Astrocyte (in vitro differentiated cells and primary cell): ENCODE measurements at regions not wholly inside any gene's neighbourhood (a gene's known extent, or its start where the extent isn't known, plus 50 kb on each side); places are given as distances from the start of the nearest gene placed in this dataset.
A peak's percentile ranks its signal among the peaks of the same experiment; 100 is the strongest.
"Not testable (repeated sequence)": the region's sequence is repeated elsewhere in the genome, so short reads cannot be mapped to it uniquely, and the experiment has no call there.

ENCODE experiments used
- DNase-seq: peaks from one replicate; pipeline ENCODE4 v3.0.0-alpha.2; 2010; ENCODE audit warnings: low read depth
- FAIRE-seq: peaks from 2 replicates; lab custom pipeline; 2011; peaks lifted over from hg19 to GRCh38; lab: Jason Lieb, UNC
- H2AFZ ChIP-seq: 2 replicates; pipeline ENCODE4 v1.6.0; 2012; ENCODE audit warnings: low read depth, low read length, inconsistent platforms
- H3K27ac ChIP-seq: 2 replicates; pipeline ENCODE4 v1.5.1; 2011; ENCODE audit warnings: low read depth, low read length, inconsistent platforms
- H3K27me3 ChIP-seq: 2 replicates; pipeline ENCODE4 v1.6.0; 2011; ENCODE audit warnings: low read length, inconsistent platforms; ENCODE audit not compliant: insufficient read depth
- H3K36me3 ChIP-seq: 2 replicates; pipeline ENCODE4 v1.5.1; 2011; ENCODE audit warnings: low read length, inconsistent platforms; ENCODE audit not compliant: insufficient read depth
- H3K4me1 ChIP-seq: 2 replicates; pipeline ENCODE4 v1.5.1; 2011; ENCODE audit warnings: low read length, inconsistent platforms; ENCODE audit not compliant: insufficient read depth
- H3K4me2 ChIP-seq: 2 replicates; pipeline ENCODE4 v1.6.0; 2012; ENCODE audit warnings: low read length, inconsistent platforms
- H3K4me3 ChIP-seq: 2 replicates; pipeline ENCODE4 v1.5.1; 2011; ENCODE audit warnings: low read depth, mild to moderate bottlenecking, low read length, inconsistent platforms; ENCODE audit not compliant: insufficient read depth
- H3K79me2 ChIP-seq: 2 replicates; pipeline ENCODE4 v1.6.0; 2012; ENCODE audit warnings: mild to moderate bottlenecking, low read length, inconsistent platforms; ENCODE audit not compliant: insufficient read depth
- H3K9ac ChIP-seq: 2 replicates; pipeline ENCODE4 v1.6.0; 2012; ENCODE audit warnings: mild to moderate bottlenecking, low read length, inconsistent platforms
- H3K9me3 ChIP-seq: 2 replicates; pipeline ENCODE4 v1.5.1; 2012; ENCODE audit warnings: low read depth, mild to moderate bottlenecking, low read length, inconsistent platforms; ENCODE audit not compliant: insufficient read depth
- H4K20me1 ChIP-seq: 2 replicates; pipeline ENCODE4 v1.6.0; 2012; ENCODE audit warnings: low read length, inconsistent platforms; ENCODE audit not compliant: insufficient read depth
- H3K27ac Mint-ChIP-seq: one replicate; pipeline ENCODE4 v1.8.0; 2021; ENCODE audit warnings: mild to moderate bottlenecking, mixed read lengths; ENCODE audit not compliant: unreplicated experiment
- H3K27me3 Mint-ChIP-seq: one replicate; pipeline ENCODE4 v1.8.0; 2021; ENCODE audit warnings: low read depth, mixed read lengths; ENCODE audit not compliant: unreplicated experiment
- H3K36me3 Mint-ChIP-seq: one replicate; pipeline ENCODE4 v1.8.0; 2021; ENCODE audit warnings: low read depth, mixed read lengths; ENCODE audit not compliant: unreplicated experiment
- H3K4me1 Mint-ChIP-seq: one replicate; pipeline ENCODE4 v1.8.0; 2021; ENCODE audit warnings: low read depth, mixed read lengths; ENCODE audit not compliant: unreplicated experiment
- H3K4me3 Mint-ChIP-seq: one replicate; pipeline ENCODE4 v1.8.0; 2021; ENCODE audit warnings: mild to moderate bottlenecking, moderate library complexity, mixed read lengths; ENCODE audit not compliant: unreplicated experiment
- H3K9me3 Mint-ChIP-seq: one replicate; pipeline ENCODE4 v1.8.0; 2021; ENCODE audit warnings: mild to moderate bottlenecking, mixed read lengths; ENCODE audit not compliant: unreplicated experiment

DNA sequence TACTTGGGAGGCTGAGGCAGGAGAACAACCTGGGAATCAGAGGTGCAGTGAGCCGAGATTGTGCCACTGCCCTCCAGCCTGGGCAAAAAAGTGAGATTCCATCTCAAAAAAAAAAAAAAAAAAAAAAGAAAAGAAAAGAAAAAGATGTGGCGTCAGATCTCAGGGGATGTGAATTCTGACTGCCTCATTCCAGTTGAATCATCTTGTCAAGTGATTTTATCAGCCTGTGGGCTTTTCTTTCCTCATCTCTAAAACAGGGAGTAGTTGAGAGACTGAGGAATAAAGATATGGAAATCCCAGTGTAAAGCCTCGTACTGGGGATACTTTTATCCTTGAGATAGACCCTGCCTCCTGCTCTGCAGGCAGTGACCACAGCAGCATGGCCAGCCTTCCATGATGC lies 65.9 kb downstream of the PPIAL4G start:
- H3K4me1 Mint-ChIP-seq, H2AFZ ChIP-seq, H3K9me3 Mint-ChIP-seq, H3K27me3 ChIP-seq, H3K36me3 ChIP-seq, H3K9me3 ChIP-seq, H3K79me2 ChIP-seq, H3K4me2 ChIP-seq, H3K4me3 Mint-ChIP-seq, H3K27me3 Mint-ChIP-seq, H3K4me3 ChIP-seq, H3K27ac ChIP-seq, H3K4me1 ChIP-seq, H3K36me3 Mint-ChIP-seq, H4K20me1 ChIP-seq, FAIRE-seq, H3K9ac ChIP-seq, DNase-seq: not testable (repeated sequence)
- H3K27ac Mint-ChIP-seq: peak overlapping the region; percentile 31

- H3K4me1 ChIP-seq, H3K4me3 Mint-ChIP-seq, H3K4me3 ChIP-seq, H3K36me3 ChIP-seq, H3K27me3 ChIP-seq, H3K27me3 Mint-ChIP-seq, H3K27ac Mint-ChIP-seq, H3K9ac ChIP-seq, H3K4me2 ChIP-seq, H3K79me2 ChIP-seq, FAIRE-seq, H3K9me3 Mint-ChIP-seq, H3K4me1 Mint-ChIP-seq, H3K9me3 ChIP-seq, H3K27ac ChIP-seq, H3K36me3 Mint-ChIP-seq, H2AFZ ChIP-seq, DNase-seq, H4K20me1 ChIP-seq: not testable (repeated sequence)
Measured at GRCh38 chr1:148413385-148413784, 69.7 kb downstream of the PPIAL4G start.

- H3K27me3 ChIP-seq: not testable (repeated sequence)
Measured at GRCh38 chr1:148404786-148405568, 78.1 kb downstream of the PPIAL4G start.

GRCh38 chr1:148403925-148404324 lies 79.2 kb downstream of the PPIAL4G start:
- not testable (repeated sequence) for H3K27ac Mint-ChIP-seq, H3K27me3 ChIP-seq, H3K4me3 Mint-ChIP-seq, H3K27me3 Mint-ChIP-seq, H3K9me3 ChIP-seq, DNase-seq, H3K4me1 Mint-ChIP-seq, H3K4me3 ChIP-seq, H3K36me3 ChIP-seq, H4K20me1 ChIP-seq, H2AFZ ChIP-seq, H3K36me3 Mint-ChIP-seq, H3K9ac ChIP-seq, FAIRE-seq, H3K9me3 Mint-ChIP-seq, H3K4me2 ChIP-seq, H3K79me2 ChIP-seq, H3K27ac ChIP-seq, H3K4me1 ChIP-seq

More at GRCh38 chr1:148404786-148405568, 78.1 kb downstream of the PPIAL4G start:
- not testable (repeated sequence) for H3K27ac ChIP-seq, H4K20me1 ChIP-seq, H3K4me2 ChIP-seq, H3K4me3 Mint-ChIP-seq, H3K9ac ChIP-seq, H2AFZ ChIP-seq, H3K9me3 ChIP-seq, H3K9me3 Mint-ChIP-seq, H3K79me2 ChIP-seq, DNase-seq, H3K4me3 ChIP-seq, H3K36me3 ChIP-seq, H3K4me1 ChIP-seq, H3K4me1 Mint-ChIP-seq, H3K27me3 Mint-ChIP-seq, H3K27ac Mint-ChIP-seq, H3K36me3 Mint-ChIP-seq, FAIRE-seq

- H3K9me3 Mint-ChIP-seq: not testable (repeated sequence)
Measured at GRCh38 chr1:148403085-148403456, 80.0 kb downstream of the PPIAL4G start.

More at GRCh38 chr1:148403085-148403456, 80.0 kb downstream of the PPIAL4G start:
- Mint-ChIP-seq H3K4me3 (peak overlapping the region; percentile 97), H3K27ac (peak overlapping the region; percentile 100)
- H3K27me3 Mint-ChIP-seq, H3K4me1 ChIP-seq, H3K79me2 ChIP-seq, FAIRE-seq, H3K4me1 Mint-ChIP-seq, H4K20me1 ChIP-seq, H3K36me3 Mint-ChIP-seq, H3K27me3 ChIP-seq, DNase-seq, H3K27ac ChIP-seq, H3K9me3 ChIP-seq, H3K36me3 ChIP-seq, H2AFZ ChIP-seq: not testable (repeated sequence)
- H3K4me2 ChIP-seq: peak overlapping the region; percentile 84
- peak overlapping the region; percentile 92 for H3K9ac ChIP-seq
- peak overlapping the region; percentile 65 for H3K4me3 ChIP-seq
